ENCODE measurements at regions not wholly inside any gene's neighbourhood (a gene's known extent, or its start where the extent isn't known, plus 50 kb on each side); places are given as distances from the start of the nearest gene placed in this dataset.

DNA sequence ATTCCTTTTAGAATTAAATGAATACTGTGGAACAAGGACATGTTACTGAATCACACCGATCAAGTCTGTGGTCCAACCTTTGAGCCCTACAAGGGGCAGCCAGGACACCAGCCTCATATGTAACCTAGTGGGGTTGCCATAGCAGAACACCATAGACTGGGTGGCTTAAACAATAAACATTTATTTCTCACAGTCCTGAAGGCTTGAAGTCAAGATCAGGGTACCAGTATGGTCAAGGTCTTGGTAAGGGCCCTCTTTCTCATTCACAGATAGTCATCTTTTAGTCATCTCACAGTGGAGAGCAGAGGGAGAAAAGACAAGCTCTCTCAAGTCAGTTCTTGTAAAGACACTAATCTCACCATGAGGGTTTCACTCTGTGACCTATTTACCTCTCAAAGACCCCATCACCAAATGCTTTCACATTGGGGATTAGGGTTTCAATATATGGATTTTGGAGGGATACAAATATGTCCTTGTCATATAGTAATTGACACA is 422.5 kb downstream of the GADD45G start (continued):
- TF ChIP-seq, protein P1, sequence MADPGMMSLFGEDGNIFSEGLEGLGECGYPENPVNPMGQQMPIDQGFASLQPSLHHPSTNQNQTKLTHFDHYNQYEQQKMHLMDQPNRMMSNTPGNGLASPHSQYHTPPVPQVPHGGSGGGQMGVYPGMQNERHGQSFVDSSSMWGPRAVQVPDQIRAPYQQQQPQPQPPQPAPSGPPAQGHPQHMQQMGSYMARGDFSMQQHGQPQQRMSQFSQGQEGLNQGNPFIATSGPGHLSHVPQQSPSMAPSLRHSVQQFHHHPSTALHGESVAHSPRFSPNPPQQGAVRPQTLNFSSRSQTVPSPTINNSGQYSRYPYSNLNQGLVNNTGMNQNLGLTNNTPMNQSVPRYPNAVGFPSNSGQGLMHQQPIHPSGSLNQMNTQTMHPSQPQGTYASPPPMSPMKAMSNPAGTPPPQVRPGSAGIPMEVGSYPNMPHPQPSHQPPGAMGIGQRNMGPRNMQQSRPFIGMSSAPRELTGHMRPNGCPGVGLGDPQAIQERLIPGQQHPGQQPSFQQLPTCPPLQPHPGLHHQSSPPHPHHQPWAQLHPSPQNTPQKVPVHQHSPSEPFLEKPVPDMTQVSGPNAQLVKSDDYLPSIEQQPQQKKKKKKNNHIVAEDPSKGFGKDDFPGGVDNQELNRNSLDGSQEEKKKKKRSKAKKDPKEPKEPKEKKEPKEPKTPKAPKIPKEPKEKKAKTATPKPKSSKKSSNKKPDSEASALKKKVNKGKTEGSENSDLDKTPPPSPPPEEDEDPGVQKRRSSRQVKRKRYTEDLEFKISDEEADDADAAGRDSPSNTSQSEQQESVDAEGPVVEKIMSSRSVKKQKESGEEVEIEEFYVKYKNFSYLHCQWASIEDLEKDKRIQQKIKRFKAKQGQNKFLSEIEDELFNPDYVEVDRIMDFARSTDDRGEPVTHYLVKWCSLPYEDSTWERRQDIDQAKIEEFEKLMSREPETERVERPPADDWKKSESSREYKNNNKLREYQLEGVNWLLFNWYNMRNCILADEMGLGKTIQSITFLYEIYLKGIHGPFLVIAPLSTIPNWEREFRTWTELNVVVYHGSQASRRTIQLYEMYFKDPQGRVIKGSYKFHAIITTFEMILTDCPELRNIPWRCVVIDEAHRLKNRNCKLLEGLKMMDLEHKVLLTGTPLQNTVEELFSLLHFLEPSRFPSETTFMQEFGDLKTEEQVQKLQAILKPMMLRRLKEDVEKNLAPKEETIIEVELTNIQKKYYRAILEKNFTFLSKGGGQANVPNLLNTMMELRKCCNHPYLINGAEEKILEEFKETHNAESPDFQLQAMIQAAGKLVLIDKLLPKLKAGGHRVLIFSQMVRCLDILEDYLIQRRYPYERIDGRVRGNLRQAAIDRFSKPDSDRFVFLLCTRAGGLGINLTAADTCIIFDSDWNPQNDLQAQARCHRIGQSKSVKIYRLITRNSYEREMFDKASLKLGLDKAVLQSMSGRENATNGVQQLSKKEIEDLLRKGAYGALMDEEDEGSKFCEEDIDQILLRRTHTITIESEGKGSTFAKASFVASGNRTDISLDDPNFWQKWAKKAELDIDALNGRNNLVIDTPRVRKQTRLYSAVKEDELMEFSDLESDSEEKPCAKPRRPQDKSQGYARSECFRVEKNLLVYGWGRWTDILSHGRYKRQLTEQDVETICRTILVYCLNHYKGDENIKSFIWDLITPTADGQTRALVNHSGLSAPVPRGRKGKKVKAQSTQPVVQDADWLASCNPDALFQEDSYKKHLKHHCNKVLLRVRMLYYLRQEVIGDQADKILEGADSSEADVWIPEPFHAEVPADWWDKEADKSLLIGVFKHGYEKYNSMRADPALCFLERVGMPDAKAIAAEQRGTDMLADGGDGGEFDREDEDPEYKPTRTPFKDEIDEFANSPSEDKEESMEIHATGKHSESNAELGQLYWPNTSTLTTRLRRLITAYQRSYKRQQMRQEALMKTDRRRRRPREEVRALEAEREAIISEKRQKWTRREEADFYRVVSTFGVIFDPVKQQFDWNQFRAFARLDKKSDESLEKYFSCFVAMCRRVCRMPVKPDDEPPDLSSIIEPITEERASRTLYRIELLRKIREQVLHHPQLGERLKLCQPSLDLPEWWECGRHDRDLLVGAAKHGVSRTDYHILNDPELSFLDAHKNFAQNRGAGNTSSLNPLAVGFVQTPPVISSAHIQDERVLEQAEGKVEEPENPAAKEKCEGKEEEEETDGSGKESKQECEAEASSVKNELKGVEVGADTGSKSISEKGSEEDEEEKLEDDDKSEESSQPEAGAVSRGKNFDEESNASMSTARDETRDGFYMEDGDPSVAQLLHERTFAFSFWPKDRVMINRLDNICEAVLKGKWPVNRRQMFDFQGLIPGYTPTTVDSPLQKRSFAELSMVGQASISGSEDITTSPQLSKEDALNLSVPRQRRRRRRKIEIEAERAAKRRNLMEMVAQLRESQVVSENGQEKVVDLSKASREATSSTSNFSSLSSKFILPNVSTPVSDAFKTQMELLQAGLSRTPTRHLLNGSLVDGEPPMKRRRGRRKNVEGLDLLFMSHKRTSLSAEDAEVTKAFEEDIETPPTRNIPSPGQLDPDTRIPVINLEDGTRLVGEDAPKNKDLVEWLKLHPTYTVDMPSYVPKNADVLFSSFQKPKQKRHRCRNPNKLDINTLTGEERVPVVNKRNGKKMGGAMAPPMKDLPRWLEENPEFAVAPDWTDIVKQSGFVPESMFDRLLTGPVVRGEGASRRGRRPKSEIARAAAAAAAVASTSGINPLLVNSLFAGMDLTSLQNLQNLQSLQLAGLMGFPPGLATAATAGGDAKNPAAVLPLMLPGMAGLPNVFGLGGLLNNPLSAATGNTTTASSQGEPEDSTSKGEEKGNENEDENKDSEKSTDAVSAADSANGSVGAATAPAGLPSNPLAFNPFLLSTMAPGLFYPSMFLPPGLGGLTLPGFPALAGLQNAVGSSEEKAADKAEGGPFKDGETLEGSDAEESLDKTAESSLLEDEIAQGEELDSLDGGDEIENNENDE (IDR thresholded peaks at IDR 0.05; ENCODE audit: insufficient replicate concordance, low read length) = no peak
- no peak for TF ChIP-seq KDM4A (IDR thresholded peaks at IDR 0.05; ENCODE audit: low read depth, low read length, severe bottlenecking)
- TF ChIP-seq SIN3A (conservative IDR thresholded peaks at IDR 0.05 in 1 of 2, IDR thresholded peaks at IDR 0.05 in 1 of 2; ENCODE audit: low read depth in 1 of 2, low read length in 2 of 2) = no peak
- no peak for TF ChIP-seq RAD21 (IDR thresholded peaks at IDR 0.05 in 1 of 2, conservative IDR thresholded peaks at IDR 0.05 in 1 of 2; ENCODE audit: low read depth in 2 of 2, low read length in 2 of 2)
- no peak for TF ChIP-seq TEAD4 (IDR thresholded peaks at IDR 0.05; ENCODE audit: low read depth, low read length)
- TF ChIP-seq, protein P2, sequence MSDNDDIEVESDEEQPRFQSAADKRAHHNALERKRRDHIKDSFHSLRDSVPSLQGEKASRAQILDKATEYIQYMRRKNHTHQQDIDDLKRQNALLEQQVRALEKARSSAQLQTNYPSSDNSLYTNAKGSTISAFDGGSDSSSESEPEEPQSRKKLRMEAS (IDR thresholded peaks at IDR 0.05) = no peak
- TF ChIP-seq HDAC6 (IDR thresholded peaks at IDR 0.05; ENCODE audit: low read depth, low read length) = no peak
- no peak for TF ChIP-seq GABPA (IDR thresholded peaks at IDR 0.05; ENCODE audit: borderline replicate concordance, insufficient read depth, low read length)
- TF ChIP-seq POU5F1 (IDR thresholded peaks at IDR 0.05; ENCODE audit: low read depth, low read length) = no peak
- no peak for TF ChIP-seq NANOG (IDR thresholded peaks at IDR 0.05; ENCODE audit: insufficient read depth, low read depth, low read length, poor library complexity, severe bottlenecking)
- no peak for TF ChIP-seq CHD2 (IDR thresholded peaks at IDR 0.05; ENCODE audit: low read length)

Data from H1 (cell line).